ENCODE measurements at regions not wholly inside any gene's neighbourhood (a gene's known extent, or its start where the extent isn't known, plus 50 kb on each side); places are given as distances from the start of the nearest gene placed in this dataset.
"Not testable (repeated sequence)": the region's sequence is repeated elsewhere in the genome, so short reads cannot be mapped to it uniquely, and the experiment has no call there.

GRCh38 chr15:94991718-94992117 lies 760.4 kb downstream of the MCTP2 start:
- DNase-seq (ENCODE audit: low read depth in 2 of 2) = no peak

DNA sequence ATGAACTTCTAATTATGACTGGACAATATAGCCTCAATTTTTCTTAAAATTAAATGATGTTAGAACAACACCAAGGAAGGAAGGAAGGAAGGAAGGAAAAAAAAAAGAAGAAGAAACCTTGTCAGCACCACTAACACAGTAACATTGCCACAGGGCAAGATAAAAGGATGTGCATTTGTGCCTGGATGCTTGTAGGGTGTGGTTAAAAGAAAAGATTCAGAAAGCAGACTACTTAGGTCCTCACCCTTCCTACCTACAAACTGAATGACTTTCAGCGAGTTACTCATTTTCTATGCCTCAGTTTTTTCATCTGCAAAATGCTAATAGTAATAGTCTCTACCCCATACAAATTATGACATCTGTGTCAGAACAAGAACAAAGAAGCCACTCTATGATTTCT lies 778.3 kb downstream of the MCTP2 start:
- no peak for DNase-seq (ENCODE audit: low read depth in 2 of 2)

DNA sequence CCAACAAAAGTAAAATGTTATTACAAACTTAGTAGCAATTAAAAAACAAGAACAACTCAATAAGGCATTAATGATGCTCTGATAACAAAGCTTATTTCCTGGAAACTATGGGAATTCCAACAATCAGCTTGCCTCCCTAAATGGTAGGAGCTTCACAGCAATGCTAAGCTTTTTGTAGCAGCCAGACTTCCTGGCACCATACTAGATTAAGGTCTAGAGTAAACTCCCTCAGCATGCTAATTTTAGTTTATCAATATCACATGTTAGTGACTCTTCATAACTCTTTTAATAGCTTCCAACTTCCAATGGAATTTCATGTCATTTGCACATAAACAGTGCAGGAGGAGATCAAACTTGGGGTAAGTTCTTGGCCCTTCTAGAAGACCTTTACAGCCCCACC lies 782.0 kb downstream of the MCTP2 start:
- DNase-seq (ENCODE audit: low read depth in 2 of 2) = no peak

GRCh38 chr15:95016511-95017229 lies 785.3 kb downstream of the MCTP2 start:
- no peak for DNase-seq (ENCODE audit: low read depth in 2 of 2)

GRCh38 chr15:95017666-95018328 lies 786.4 kb downstream of the MCTP2 start:
- DNase-seq (ENCODE audit: low read depth in 2 of 2) = no peak

GRCh38 chr15:95018888-95019545 lies 787.7 kb downstream of the MCTP2 start:
- DNase-seq (ENCODE audit: low read depth in 2 of 2) = no peak

GRCh38 chr15:95019907-95020306 lies 788.5 kb downstream of the MCTP2 start:
- DNase-seq (ENCODE audit: low read depth in 2 of 2) = no peak

DNA sequence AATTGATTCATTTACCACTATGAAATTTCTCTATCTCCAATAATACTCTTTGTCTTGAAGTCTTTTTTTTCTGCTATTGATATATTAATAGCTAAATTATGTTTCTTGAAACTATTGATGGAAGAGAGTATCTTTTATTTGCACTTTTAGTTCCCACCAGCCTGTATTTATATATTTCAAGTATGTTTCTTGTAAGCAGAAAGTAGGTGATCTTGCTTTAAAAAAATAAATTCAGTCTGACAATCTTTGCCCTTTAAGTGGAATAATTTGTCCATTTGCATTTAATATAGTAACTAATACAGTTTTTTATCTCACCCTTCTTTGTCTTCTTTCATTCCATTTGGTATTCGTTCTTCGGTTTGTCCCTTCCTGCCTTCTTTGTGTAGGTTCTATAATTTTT lies 790.5 kb downstream of the MCTP2 start:
- no peak for DNase-seq (ENCODE audit: low read depth in 2 of 2)

DNA sequence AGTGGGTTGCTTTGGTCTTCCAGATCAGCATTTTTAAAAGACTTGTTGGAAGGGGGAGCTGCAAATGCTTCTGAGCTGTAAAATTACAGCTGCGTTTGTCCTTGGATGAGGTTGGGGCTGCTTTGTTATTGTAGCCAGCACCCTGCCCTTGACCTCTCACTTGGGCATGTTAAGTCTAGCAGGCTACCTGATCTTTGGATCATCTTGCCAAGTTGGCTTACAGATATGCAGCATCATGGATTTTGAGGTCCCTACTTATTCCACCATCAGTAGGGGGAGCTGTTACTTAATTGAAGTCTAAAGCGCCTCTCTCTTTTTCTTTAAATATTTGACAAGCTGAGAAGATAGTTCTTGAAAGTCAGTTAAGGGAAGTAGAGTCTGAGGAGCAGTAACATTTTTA lies 793.0 kb downstream of the MCTP2 start:
- no peak for DNase-seq (ENCODE audit: low read depth in 2 of 2)

GRCh38 chr15:95025924-95026728 lies 794.8 kb downstream of the MCTP2 start:
- no peak for DNase-seq (ENCODE audit: low read depth in 2 of 2)

DNA sequence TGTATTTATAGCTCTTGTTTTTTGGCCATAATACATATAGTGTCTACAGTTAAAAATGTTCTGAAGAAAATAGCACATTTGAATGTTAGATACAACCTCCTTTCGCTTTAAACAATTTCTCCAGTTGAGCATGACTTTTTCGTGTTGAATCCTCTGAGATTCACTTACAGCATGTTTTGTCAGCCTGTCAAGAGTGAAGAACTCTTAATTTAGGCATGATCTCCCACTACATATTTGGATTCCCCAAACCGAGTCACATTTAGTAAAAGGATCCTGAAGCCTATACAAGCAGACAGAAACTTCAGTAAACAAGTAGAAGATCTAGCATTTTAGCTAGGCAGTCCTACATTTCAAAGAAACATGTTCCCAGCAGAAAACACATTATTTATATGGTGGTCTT lies 796.6 kb downstream of the MCTP2 start:
- DNase-seq (ENCODE audit: low read depth in 2 of 2) = no peak

- no peak for DNase-seq (ENCODE audit: low read depth in 2 of 2)
Observed at GRCh38 chr15:95032156-95032555, 800.8 kb downstream of the MCTP2 start.

GRCh38 chr15:95035106-95035505 lies 803.7 kb downstream of the MCTP2 start:
- DNase-seq (ENCODE audit: low read depth in 2 of 2) = no peak

GRCh38 chr15:95041297-95041696 lies 809.9 kb downstream of the MCTP2 start:
- DNase-seq (ENCODE audit: low read depth in 2 of 2) = no peak

DNA sequence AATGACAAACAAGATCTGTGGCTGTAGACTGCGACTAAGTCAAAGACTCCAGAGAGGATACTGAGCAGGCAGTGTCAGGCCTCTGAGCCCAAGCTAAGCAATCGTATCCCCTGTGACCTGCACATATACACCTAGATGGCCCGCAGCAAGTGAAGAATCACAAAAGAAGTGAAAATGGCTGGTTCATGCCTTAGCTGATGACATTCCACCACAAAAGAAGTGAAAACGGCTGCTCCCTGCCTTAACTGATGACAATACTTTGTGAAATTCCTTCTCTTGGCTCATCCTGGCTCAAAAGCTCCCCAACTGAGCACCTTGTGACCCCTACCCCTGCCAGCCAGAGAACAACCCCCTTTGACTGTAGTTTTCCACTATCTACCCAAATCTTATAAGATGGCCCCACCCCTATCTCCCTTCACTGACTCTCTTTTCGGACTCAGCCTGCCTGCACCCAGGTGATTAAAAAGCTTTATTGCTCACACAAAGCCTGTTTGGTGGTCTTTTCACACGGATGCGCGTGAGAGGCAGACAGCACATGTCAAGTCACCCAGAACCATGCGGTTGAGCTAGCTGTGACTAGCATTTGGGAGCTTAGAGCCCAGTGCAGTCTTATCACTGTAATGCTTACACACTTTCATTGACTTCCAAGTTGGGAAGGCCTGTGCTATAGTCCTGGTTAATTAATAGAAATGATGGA lies 812.0 kb downstream of the MCTP2 start:
- not testable (repeated sequence) for DNase-seq (ENCODE audit: low read depth in 2 of 2)

- no peak for DNase-seq (ENCODE audit: low read depth in 2 of 2)
Observed at GRCh38 chr15:95043933-95044313, 812.6 kb downstream of the MCTP2 start.

GRCh38 chr15:95044745-95045417 lies 813.5 kb downstream of the MCTP2 start:
- DNase-seq (ENCODE audit: low read depth in 2 of 2) = no peak

- DNase-seq (ENCODE audit: low read depth in 2 of 2) = no peak
Observed at GRCh38 chr15:95051861-95052260, 820.5 kb downstream of the MCTP2 start.

DNA sequence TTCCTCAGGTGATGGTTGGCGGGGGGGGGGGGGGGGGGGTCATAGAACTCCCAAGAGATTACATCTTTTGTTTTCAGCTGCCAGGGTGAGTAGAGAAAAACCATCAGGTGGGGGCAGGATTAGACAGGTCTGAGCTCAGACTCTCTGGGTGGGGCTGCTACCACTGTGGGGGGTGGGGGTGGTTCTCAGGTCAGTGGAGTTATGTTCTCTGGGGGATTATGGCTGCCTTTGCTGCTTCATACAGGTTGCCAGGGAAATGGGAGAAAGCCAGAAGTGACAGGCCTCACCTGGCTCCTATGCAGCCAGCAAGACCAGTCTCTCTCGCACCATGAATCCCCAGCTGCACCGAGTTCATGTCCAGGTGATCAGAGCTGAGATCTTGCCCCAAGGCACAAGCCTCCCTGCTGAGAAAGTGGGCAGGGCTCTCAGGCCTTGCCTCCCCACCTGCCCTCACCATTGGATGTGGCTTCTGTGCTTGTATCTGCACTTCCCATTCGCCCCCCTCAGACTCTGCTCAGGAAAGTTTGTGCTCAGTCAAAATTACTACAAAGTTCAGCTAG lies 828.1 kb downstream of the MCTP2 start:
- DNase-seq (ENCODE audit: low read depth in 2 of 2) = no peak

GRCh38 chr15:95068701-95069521 lies 837.5 kb downstream of the MCTP2 start:
- DNase-seq (ENCODE audit: low read depth in 2 of 2) = no peak
